Motor neuron (in vitro differentiated cells): ENCODE measurements at regions not wholly inside any gene's neighbourhood (a gene's known extent, or its start where the extent isn't known, plus 50 kb on each side); places are given as distances from the start of the nearest gene placed in this dataset.

Experiments used
- ATAC-seq, 8 experiments: fragments of 200-7000 bp; cut with Tn5 transposase; replicated peaks in 6 of 8; 2 replicates each; pipeline ENCODE4 v1.8.0; 2021; ENCODE audit warnings: mild to moderate bottlenecking in 8 of 8, moderate library complexity in 8 of 8
- H3K27ac ChIP-seq, 2 donors: fragments of 250-450 bp; sonication (Bioruptor Pico); 2 replicates each; pipeline ENCODE4 v1.9.0; 2021; ENCODE audit warnings: antibody characterized with exemption in 2 of 2, mild to moderate bottlenecking in 2 of 2, moderate library complexity in 1 of 2
- H3K4me1 ChIP-seq, 2 donors: fragments of 250-450 bp; sonication (Bioruptor Pico); replicated peaks in 1 of 2; 2 replicates each; pipeline ENCODE4 v1.6.1; 2021; ENCODE audit warnings: antibody characterized with exemption in 2 of 2, mild to moderate bottlenecking in 2 of 2, moderate library complexity in 1 of 2
- H3K4me3 ChIP-seq, 5 donors: fragments of 250-450 bp; sonication (Bioruptor Pico); 2 replicates each; pipeline ENCODE4 v1.9.0; 2021; ENCODE audit warnings: antibody characterized with exemption in 5 of 5, mild to moderate bottlenecking in 5 of 5, moderate library complexity in 4 of 5
- WGBS, 10 experiments: fragments of 450-650 bp; shearing (Covaris generic); methylation state at CpG; one replicate each; pipeline ENCODE4 v1.0.0; 2022; 5-methylcytosine and 5-hydroxymethylcytosine counted together
- in situ Hi-C, 9 experiments: fragments of 400-800 bp; cut with MboI; loops; one replicate each; pipeline ENCODE4 v1.15.0; 2021; ENCODE audit warnings: low sequenced_read_pairs in 9 of 9, low pct_unique_long_range_greater_than_20kb in 2 of 9; ENCODE audit not compliant: unreplicated experiment in 9 of 9

GRCh38 chr2:155695505-155695904, 637.0 kb downstream of the NR4A2 start:
- in situ Hi-C loops, result no loop called here
- no peak overlapping the region for H3K27ac ChIP-seq
- WGBS, 10 experiments, result 24 to 100% (median 87%) methylated on average over 1 to 2 of the region's 2 CpGs
- H3K4me1 ChIP-seq, result no peaks in the 10 kb centered on the region
- ATAC-seq, result no peak
- no peak overlapping the region for H3K4me3 ChIP-seq

DNA sequence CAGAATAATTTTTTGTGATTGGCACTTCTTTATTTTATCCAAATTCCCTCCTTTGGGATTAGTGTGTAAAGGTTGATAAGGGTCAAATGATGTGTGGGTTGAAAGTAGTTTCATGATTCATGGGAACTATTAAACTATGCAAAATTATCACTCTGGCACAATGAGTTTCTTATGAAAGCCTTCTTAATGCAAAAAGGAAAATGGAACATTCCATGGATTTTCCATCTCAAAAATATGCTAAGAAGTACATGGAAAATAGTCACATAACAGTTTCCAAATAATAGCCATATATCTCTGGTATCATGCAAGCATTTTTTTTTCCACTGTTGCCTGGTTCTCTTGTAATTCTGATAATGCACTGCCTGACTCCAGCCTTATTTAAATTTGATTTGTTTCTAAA, 639.7 kb downstream of the NR4A2 start:
- in situ Hi-C loops, result no loop called here
- Histone ChIP-seq H3K4me1 (no peaks in the 10 kb centered on the region), H3K27ac (no peak overlapping the region), H3K4me3 (no peak overlapping the region)
- ATAC-seq, result no peak

DNA sequence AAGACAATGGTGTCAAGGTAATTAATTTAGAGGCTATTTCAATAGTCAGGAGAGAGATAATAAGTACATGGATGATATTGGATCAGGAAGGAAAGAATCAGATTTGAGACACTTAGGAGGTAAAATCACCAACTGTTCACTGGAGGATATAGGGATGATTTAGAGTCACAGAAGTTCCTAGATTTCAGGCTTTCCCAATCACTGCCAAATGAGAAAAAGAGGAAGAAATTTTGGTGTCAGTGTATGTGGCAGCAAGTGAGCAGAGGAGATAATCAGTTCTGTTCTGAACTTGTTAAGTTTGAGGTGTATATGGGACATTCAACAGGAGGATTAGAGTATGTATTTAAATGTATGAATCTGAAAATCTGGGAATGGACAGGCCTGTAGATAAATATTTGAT, 640.4 kb downstream of the NR4A2 start:
- in situ Hi-C loops, result no loop called here
- Histone ChIP-seq H3K4me1 (no peaks in the 10 kb centered on the region), H3K4me3 (no peak overlapping the region), H3K27ac (no peak overlapping the region)
- ATAC-seq, result no peak

DNA sequence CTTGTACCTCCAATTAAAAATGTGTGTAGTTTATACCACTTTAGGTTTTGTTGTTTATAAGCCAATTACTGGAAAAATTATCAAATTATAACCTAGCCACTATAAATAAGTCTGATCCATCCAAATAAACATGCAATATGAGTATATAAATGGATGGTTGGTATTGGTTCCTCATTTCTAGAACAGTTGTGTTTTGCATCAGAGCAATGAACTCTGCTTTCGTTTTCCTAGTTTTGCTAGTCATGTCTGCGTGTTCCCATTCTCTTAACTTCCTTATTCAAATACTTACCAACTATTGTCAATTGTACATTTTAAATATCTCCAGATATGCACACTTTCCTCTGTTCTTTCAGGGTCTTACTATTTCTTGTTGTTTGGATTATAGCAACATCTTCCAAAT, 641.7 kb downstream of the NR4A2 start:
- no peak for ATAC-seq
- in situ Hi-C loops, result no loop called here
- 0 to 100% (median 89%) methylated on average over 1 to 2 of the region's 2 CpGs for WGBS, 10 experiments
- Histone ChIP-seq H3K27ac (no peak overlapping the region), H3K4me3 (no peak overlapping the region), H3K4me1 (no peaks in the 10 kb centered on the region)

GRCh38 chr2:155689791-155690190, 642.7 kb downstream of the NR4A2 start:
- WGBS, 10 experiments, result 37 to 98% (median 82%) methylated on average over 2 to 4 of the region's 4 CpGs
- in situ Hi-C loops, result no loop called here
- Histone ChIP-seq H3K27ac (no peak overlapping the region), H3K4me1 (no peaks in the 10 kb centered on the region), H3K4me3 (no peak overlapping the region)
- ATAC-seq, result peak in 1 of 8 experiments; percentile 42

- 0 to 100% (median 33%) methylated on average over 1 of the region's 1 CpG; no CpG with 5 or more reads in 5 of the 10 experiments for WGBS, 10 experiments
- ATAC-seq, result no peak
- in situ Hi-C loops, result no loop called here
Measured at GRCh38 chr2:155687181-155687580, 645.3 kb downstream of the NR4A2 start.

DNA sequence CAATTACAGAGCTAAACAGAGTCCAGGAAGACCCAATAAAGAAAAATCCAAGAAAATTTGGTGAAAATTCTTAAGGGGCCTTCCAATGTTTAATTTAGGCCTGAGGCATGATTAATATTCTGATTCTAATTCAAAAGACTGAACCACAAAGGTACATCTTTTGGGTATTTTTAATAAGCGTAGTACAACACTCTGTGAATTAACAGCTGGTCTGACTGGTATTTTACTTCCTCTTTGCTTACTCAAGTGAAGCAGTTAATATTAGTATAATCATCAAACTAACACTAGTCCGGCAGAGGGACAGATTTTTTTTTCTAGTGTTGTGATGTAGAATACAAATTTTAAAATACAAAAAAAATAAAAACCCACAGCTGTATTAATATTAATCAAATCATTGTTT, 652.9 kb downstream of the NR4A2 start:
- WGBS, 10 experiments, result 18 to 100% (median 79%) methylated on average over 2 of the region's 2 CpGs
- H3K27ac ChIP-seq, result no peak overlapping the region
- no peak for ATAC-seq
- no peaks in the 10 kb centered on the region for H3K4me1 ChIP-seq
- H3K4me3 ChIP-seq, result no peak overlapping the region
- in situ Hi-C loops, result no loop called here

More at GRCh38 chr2:155687181-155687580, 645.3 kb downstream of the NR4A2 start:
- no peak overlapping the region for H3K4me3 ChIP-seq
- no peaks in the 10 kb centered on the region for H3K4me1 ChIP-seq
- no peak overlapping the region for H3K27ac ChIP-seq

DNA sequence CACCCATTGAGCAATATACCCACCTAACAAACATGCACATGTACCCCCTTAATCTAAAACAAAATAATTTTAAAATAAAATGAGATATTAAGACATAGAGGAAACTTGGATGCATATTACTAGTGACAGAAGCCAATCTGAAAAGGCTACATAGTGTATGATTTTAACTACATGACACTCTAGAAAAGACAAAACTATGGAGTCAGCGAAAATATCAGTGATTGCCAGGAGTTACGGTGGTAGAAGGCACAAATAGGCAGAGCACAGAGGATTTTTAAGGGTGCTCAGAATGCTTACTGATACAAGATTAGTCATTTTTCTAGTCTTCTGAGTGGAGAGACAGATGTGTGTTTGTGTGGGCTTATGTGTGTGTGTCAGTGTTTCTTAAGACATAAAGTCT, 656.6 kb downstream of the NR4A2 start:
- Histone ChIP-seq H3K4me1 (no peaks in the 10 kb centered on the region), H3K27ac (no peak overlapping the region), H3K4me3 (no peak overlapping the region)
- WGBS, 10 experiments, result 0 to 100% (median 88%) methylated on average over 1 to 2 of the region's 2 CpGs; no CpG with 5 or more reads in 4 of the 10 experiments
- ATAC-seq, result no peak
- in situ Hi-C loops, result no loop called here

DNA sequence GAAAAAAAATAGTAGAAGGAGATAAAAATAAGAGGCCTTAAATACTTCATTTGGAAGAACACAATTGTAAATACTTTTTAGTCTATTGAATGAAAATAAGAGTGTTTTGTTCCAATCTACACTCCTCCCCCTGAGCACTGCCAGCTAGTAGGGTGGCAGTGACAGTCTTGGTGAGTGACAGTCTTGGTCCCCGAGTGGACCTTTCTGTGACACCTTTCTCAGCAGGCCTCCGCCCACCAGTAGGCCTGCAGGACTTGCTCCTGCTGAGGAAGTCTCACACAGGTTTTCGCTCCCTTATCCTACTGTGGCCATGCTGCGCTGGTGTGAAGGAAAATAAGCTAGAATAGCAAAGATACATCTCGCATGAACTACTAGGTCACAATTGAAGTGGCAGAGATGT, 666.8 kb downstream of the NR4A2 start:
- WGBS, 10 experiments, result 13 to 92% (median 73%) methylated on average over 1 to 5 of the region's 5 CpGs; no CpG with 5 or more reads in 4 of the 10 experiments
- no peak overlapping the region for H3K27ac ChIP-seq
- no peaks in the 10 kb centered on the region for H3K4me1 ChIP-seq
- in situ Hi-C loops, result no loop called here
- H3K4me3 ChIP-seq, result no peak overlapping the region
- no peak for ATAC-seq

- Histone ChIP-seq H3K27ac (no peak overlapping the region), H3K4me1 (no peaks in the 10 kb centered on the region), H3K4me3 (no peak overlapping the region)
- ATAC-seq, result no peak
- in situ Hi-C loops, result no loop called here
- WGBS, 10 experiments, result 0 to 94% (median 52%) methylated on average over 1 to 3 of the region's 3 CpGs; no CpG with 5 or more reads in 2 of the 10 experiments
Measured at GRCh38 chr2:155663265-155663664, 669.3 kb downstream of the NR4A2 start.

DNA sequence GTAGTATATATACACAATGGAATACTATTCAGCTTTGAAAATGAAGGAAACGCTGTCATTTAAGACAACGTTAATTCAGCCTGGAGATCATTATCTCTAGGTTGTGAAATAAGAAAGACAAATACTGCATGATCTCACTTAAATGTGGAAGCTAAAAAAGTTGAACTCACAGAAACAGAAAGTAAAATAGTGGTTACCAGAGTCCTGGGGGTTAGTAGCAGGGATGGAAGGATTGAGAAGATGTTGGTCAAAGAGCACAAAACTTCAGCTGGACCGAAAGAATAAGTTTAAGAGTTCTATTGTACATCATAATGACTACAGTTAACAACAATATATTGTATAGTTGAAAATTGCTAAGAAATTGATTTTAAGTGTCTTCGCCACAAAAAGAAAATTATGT, 670.3 kb downstream of the NR4A2 start:
- Histone ChIP-seq H3K4me1 (no peaks in the 10 kb centered on the region), H3K4me3 (no peak overlapping the region), H3K27ac (no peak overlapping the region)
- in situ Hi-C loops, result no loop called here
- no peak for ATAC-seq
- 31 to 100% (median 76%) methylated on average over 2 to 4 of the region's 4 CpGs; no CpG with 5 or more reads in 2 of the 10 experiments for WGBS, 10 experiments

GRCh38 chr2:155653176-155653575, 679.3 kb downstream of the NR4A2 start:
- in situ Hi-C loops, result no loop called here
- H3K27ac ChIP-seq, result no peak overlapping the region
- no peak overlapping the region for H3K4me3 ChIP-seq
- H3K4me1 ChIP-seq, result no peaks in the 10 kb centered on the region
- 13 to 100% (median 89%) methylated on average over 1 of the region's 1 CpG; no CpG with 5 or more reads in 5 of the 10 experiments for WGBS, 10 experiments
- peak in 1 of 8 experiments; percentile 16 for ATAC-seq

DNA sequence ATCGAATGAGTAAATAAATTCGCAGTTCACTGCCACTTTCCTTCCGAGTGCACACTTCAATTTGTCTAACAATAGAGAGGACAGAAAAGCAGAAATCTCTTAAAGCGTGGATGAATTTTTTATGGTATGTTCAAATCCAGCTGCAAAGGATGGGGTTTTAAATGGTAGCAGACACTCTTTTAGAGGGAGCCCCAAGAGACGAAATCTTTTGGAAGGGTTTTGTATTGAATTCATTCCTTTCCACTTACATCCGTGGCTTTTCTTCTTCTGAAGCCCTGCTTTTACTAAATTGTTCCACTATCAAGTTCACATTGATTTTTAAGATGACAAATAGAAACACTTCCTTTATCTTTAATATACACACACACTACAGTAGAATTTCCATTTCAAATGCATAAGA, 680.7 kb downstream of the NR4A2 start:
- in situ Hi-C loops, result no loop called here
- no peak for ATAC-seq
- H3K4me3 ChIP-seq, result no peak overlapping the region

DNA sequence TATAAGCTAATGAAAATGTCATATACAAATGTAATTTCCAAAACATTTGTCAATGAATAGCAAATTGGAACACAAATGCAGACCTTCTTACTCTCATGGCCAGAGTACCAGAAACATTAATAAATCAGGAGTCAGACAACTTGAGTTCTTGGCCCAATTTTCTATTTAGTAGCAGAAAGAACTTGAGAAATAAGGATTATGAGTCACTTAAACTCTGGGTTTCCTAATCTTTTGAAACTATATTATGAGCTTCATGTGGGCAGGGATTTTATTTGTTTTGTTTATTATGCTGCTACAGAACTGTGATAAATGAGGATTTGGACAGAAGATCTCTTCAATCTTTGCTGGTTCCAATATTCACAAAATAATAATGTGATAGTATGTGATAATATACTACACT, 686.7 kb downstream of the NR4A2 start:
- Histone ChIP-seq H3K4me3 (no peak overlapping the region), H3K4me1 (no peaks in the 10 kb centered on the region), H3K27ac (no peak overlapping the region)
- no peak for ATAC-seq
- in situ Hi-C loops, result no loop called here

More for the DNA sequence above, 680.7 kb downstream of the NR4A2 start:
- H3K27ac ChIP-seq, result no peak overlapping the region
- WGBS, 10 experiments, result 8 to 92% (median 74%) methylated on average over 3 to 6 of the region's 6 CpGs
- no peaks in the 10 kb centered on the region for H3K4me1 ChIP-seq
